ENCODE measurements at regions not wholly inside any gene's neighbourhood (a gene's known extent, or its start where the extent isn't known, plus 50 kb on each side); places are given as distances from the start of the nearest gene placed in this dataset.

GRCh38 chr5:165272436-165272835, 1767.0 kb downstream of the MAT2B start:
- in situ Hi-C loops (cut with MboI; ENCODE audit: low pct_unique_long_range_greater_than_20kb, low sequenced_read_pairs, unreplicated experiment), result no loop called here
- TF ChIP-seq, protein P1, sequence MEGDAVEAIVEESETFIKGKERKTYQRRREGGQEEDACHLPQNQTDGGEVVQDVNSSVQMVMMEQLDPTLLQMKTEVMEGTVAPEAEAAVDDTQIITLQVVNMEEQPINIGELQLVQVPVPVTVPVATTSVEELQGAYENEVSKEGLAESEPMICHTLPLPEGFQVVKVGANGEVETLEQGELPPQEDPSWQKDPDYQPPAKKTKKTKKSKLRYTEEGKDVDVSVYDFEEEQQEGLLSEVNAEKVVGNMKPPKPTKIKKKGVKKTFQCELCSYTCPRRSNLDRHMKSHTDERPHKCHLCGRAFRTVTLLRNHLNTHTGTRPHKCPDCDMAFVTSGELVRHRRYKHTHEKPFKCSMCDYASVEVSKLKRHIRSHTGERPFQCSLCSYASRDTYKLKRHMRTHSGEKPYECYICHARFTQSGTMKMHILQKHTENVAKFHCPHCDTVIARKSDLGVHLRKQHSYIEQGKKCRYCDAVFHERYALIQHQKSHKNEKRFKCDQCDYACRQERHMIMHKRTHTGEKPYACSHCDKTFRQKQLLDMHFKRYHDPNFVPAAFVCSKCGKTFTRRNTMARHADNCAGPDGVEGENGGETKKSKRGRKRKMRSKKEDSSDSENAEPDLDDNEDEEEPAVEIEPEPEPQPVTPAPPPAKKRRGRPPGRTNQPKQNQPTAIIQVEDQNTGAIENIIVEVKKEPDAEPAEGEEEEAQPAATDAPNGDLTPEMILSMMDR (IDR thresholded peaks at IDR 0.05; ENCODE audit: extremely low read depth, insufficient read depth, missing control alignments), result no peak
- DNase-seq (ENCODE audit: low spot score), result no peak

- in situ Hi-C loops (cut with MboI; ENCODE audit: low pct_unique_long_range_greater_than_20kb, low sequenced_read_pairs, unreplicated experiment), result no loop called here
- TF ChIP-seq, protein P1 (IDR thresholded peaks at IDR 0.05; ENCODE audit: extremely low read depth, insufficient read depth, missing control alignments), result no peak
- DNase-seq (ENCODE audit: low spot score), result no peak
Observed at GRCh38 chr5:165277661-165278060, 1772.2 kb downstream of the MAT2B start.

- in situ Hi-C loops (cut with MboI; ENCODE audit: low pct_unique_long_range_greater_than_20kb, low sequenced_read_pairs, unreplicated experiment), result no loop called here
- TF ChIP-seq, protein P1 (IDR thresholded peaks at IDR 0.05; ENCODE audit: extremely low read depth, insufficient read depth, missing control alignments), result no peak
- no peak for DNase-seq (ENCODE audit: low spot score)
Observed at GRCh38 chr5:165282491-165282890, 1777.1 kb downstream of the MAT2B start.

DNA sequence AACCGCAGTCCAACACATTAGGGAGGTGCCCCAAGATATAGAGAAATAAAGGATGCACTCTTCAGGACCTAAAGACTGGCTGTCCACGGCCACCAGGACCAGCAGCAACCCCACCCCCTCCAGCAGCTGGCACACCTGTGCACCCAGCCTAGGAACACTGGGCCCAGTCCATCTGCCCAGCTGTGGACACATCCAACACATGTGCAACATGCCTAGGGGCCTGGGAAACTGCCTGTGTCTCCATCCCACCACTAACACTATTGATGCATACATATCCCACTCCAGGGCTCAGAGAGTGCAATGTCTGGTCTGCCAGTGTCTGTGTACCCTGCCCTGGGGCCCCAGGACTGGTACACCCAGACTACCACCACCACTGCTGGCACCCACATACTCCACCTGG, 1781.3 kb downstream of the MAT2B start:
- in situ Hi-C loops (cut with MboI; ENCODE audit: low pct_unique_long_range_greater_than_20kb, low sequenced_read_pairs, unreplicated experiment), result no loop called here
- no peak for DNase-seq (ENCODE audit: low spot score)
- TF ChIP-seq, protein P1 (IDR thresholded peaks at IDR 0.05; ENCODE audit: extremely low read depth, insufficient read depth, missing control alignments), result no peak

- no peak for DNase-seq (ENCODE audit: low spot score)
- TF ChIP-seq, protein P1 (IDR thresholded peaks at IDR 0.05; ENCODE audit: extremely low read depth, insufficient read depth, missing control alignments), result no peak
- in situ Hi-C loops (cut with MboI; ENCODE audit: low pct_unique_long_range_greater_than_20kb, low sequenced_read_pairs, unreplicated experiment), result no loop called here
Observed at GRCh38 chr5:165290535-165290934, 1785.1 kb downstream of the MAT2B start.

DNA sequence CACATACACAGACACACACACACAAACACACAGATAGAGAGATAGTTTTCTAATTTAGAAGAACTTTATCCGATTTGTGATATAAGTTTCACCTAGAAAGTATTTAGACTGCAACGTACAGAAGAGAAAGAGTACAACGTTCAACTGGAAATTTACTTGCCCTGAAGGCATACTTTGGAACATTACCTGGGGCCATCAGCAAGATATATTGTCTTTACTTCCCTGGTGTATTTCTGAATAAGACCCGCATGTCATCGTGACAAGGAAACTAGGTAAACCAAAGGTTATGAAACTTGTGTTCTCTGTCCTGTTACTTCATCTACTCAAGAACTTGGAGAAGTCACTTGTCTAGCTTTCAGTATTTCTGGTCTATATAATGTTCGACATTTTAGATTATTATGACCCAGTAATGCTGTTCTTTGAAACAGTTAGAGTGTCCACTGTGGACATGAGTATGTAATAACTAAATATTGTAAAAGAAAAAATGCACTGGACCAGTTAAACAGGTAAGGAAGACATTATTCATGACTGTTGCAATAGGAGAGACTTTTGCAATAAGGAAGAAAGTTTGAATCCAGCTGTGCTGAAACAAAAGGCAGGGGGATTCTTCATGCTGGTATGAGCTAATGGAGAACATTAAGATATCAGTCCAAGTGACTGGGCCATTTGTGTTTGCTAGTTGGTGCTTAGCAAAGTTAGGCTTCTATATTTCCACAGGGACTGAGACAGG, 1791.1 kb downstream of the MAT2B start:
- DNase-seq (ENCODE audit: low spot score), result no peak
- TF ChIP-seq, protein P1 (IDR thresholded peaks at IDR 0.05; ENCODE audit: extremely low read depth, insufficient read depth, missing control alignments), result no peak
- in situ Hi-C loops (cut with MboI; ENCODE audit: low pct_unique_long_range_greater_than_20kb, low sequenced_read_pairs, unreplicated experiment), result no loop called here
